ENCODE measurements at regions not wholly inside any gene's neighbourhood (a gene's known extent, or its start where the extent isn't known, plus 50 kb on each side); places are given as distances from the start of the nearest gene placed in this dataset.

GRCh38 chr9:90948156-90948555, 146.5 kb downstream of the SYK start:
- Histone ChIP-seq H3K36me3 (no peaks in the 10 kb centered on the region), H3K27ac (no peak overlapping the region), H3K27me3 (peaks cover 15% of the 10 kb centered on the region), H3K4me1 (no peaks in the 10 kb centered on the region), H3K9me3 (no peaks in the 10 kb centered on the region), H3K4me3 (no peak overlapping the region)
- ATAC-seq, result no peak
- no peak for TF ChIP-seq CTCF (IDR thresholded peaks at IDR 0.05)
- intact Hi-C loops (cut with DNase I), result no loop called here
- DNase-seq, result no peak

GRCh38 chr9:90950600-90950999, 149.0 kb downstream of the SYK start:
- Histone ChIP-seq H3K27me3 (peaks cover 18% of the 10 kb centered on the region), H3K36me3 (no peaks in the 10 kb centered on the region), H3K4me3 (no peak overlapping the region), H3K9me3 (no peaks in the 10 kb centered on the region), H3K4me1 (no peaks in the 10 kb centered on the region), H3K27ac (no peak overlapping the region)
- TF ChIP-seq CTCF (IDR thresholded peaks at IDR 0.05), result no peak
- DNase-seq (no peak), ATAC-seq (no peak)
- intact Hi-C loops (cut with DNase I), result no loop called here

- intact Hi-C loops (cut with DNase I), result no loop called here
- no peak for TF ChIP-seq CTCF (IDR thresholded peaks at IDR 0.05)
- Histone ChIP-seq H3K4me1 (peaks cover 4% of the 10 kb centered on the region), H3K9me3 (no peaks in the 10 kb centered on the region), H3K36me3 (no peaks in the 10 kb centered on the region), H3K4me3 (no peak overlapping the region), H3K27ac (no peak overlapping the region), H3K27me3 (peaks cover 22% of the 10 kb centered on the region)
- no peak for ATAC-seq
- DNase-seq, result no peak
These were observed 151.6 kb downstream of the SYK start for GRCh38 chr9:90953200-90953599.

- no peak for DNase-seq
- H3K27ac ChIP-seq, result no peak overlapping the region
- peaks cover 4% of the 10 kb centered on the region for H3K4me1 ChIP-seq
- no peaks in the 10 kb centered on the region for H3K36me3 ChIP-seq
- TF ChIP-seq CTCF (IDR thresholded peaks at IDR 0.05), result no peak
- no peaks in the 10 kb centered on the region for H3K9me3 ChIP-seq
- peaks cover 22% of the 10 kb centered on the region for H3K27me3 ChIP-seq
- intact Hi-C loops (cut with DNase I), result no loop called here
- no peak for ATAC-seq
- no peak overlapping the region for H3K4me3 ChIP-seq
These were observed 152.2 kb downstream of the SYK start for GRCh38 chr9:90953805-90954204.

- Histone ChIP-seq H3K27me3 (peaks cover 10% of the 10 kb centered on the region), H3K27ac (no peak overlapping the region), H3K4me1 (peaks cover 4% of the 10 kb centered on the region), H3K4me3 (no peak overlapping the region), H3K9me3 (no peaks in the 10 kb centered on the region), H3K36me3 (no peaks in the 10 kb centered on the region)
- TF ChIP-seq CTCF (IDR thresholded peaks at IDR 0.05), result no peak
- intact Hi-C loops (cut with DNase I), result no loop called here
- ATAC-seq (peak; percentile 69), DNase-seq (no peak)
These were observed 154.6 kb downstream of the SYK start for GRCh38 chr9:90956026-90956810.
